ENCODE measurements at regions not wholly inside any gene's neighbourhood (a gene's known extent, or its start where the extent isn't known, plus 50 kb on each side); places are given as distances from the start of the nearest gene placed in this dataset.

DNA sequence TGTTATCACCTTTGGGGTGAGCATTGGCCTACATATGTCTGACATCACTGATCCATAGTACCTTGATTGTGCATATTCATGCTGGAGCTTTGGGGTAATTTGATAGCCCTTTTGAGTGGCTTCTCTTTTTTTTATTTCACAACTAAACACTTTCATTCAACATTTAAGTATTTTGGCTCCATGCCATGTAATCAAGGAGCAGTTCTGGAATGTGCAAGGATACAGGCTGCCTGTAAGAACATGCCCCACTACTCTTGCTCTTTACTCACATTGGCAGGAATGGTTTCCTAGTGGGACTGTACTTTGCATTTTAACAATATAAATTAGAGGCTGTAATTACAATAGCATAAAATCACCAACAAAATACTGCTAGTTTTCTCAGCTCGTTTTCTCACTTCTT, 300.7 kb upstream of the SPAG17 start:
- TF ChIP-seq, protein P1, sequence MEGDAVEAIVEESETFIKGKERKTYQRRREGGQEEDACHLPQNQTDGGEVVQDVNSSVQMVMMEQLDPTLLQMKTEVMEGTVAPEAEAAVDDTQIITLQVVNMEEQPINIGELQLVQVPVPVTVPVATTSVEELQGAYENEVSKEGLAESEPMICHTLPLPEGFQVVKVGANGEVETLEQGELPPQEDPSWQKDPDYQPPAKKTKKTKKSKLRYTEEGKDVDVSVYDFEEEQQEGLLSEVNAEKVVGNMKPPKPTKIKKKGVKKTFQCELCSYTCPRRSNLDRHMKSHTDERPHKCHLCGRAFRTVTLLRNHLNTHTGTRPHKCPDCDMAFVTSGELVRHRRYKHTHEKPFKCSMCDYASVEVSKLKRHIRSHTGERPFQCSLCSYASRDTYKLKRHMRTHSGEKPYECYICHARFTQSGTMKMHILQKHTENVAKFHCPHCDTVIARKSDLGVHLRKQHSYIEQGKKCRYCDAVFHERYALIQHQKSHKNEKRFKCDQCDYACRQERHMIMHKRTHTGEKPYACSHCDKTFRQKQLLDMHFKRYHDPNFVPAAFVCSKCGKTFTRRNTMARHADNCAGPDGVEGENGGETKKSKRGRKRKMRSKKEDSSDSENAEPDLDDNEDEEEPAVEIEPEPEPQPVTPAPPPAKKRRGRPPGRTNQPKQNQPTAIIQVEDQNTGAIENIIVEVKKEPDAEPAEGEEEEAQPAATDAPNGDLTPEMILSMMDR (optimal IDR thresholded peaks at IDR 0.05 in 1 of 3, IDR thresholded peaks at IDR 0.05 in 1 of 3, conservative IDR thresholded peaks at IDR 0.05 in 1 of 3; ENCODE audit: extremely low read depth in 1 of 3, insufficient read depth in 2 of 3, low read length in 3 of 3), result no peak
- TF ChIP-seq EZH2 (IDR thresholded peaks at IDR 0.05; ENCODE audit: low read length), result no peak
